Epithelial cell of esophagus (primary cell): ENCODE measurements at regions not wholly inside any gene's neighbourhood (a gene's known extent, or its start where the extent isn't known, plus 50 kb on each side); places are given as distances from the start of the nearest gene placed in this dataset.

Experiments
- DNase-seq: peaks from one replicate; pipeline ENCODE4 v3.0.0; 2010; ENCODE audit warnings: low read depth
- H3K4me3 ChIP-seq: 2 replicates; pipeline ENCODE4 v1.5.1; 2011; ENCODE audit warnings: mild to moderate bottlenecking, low read length, control low read depth
- CTCF ChIP-seq: IDR thresholded peaks from 2 replicates; pipeline ENCODE4 v1.5.1; 2011; ENCODE audit warnings: low read depth, mild to moderate bottlenecking, low read length, control low read depth, inconsistent platforms; ENCODE audit not compliant: insufficient read depth; ENCODE audit errors: missing control alignments

DNA sequence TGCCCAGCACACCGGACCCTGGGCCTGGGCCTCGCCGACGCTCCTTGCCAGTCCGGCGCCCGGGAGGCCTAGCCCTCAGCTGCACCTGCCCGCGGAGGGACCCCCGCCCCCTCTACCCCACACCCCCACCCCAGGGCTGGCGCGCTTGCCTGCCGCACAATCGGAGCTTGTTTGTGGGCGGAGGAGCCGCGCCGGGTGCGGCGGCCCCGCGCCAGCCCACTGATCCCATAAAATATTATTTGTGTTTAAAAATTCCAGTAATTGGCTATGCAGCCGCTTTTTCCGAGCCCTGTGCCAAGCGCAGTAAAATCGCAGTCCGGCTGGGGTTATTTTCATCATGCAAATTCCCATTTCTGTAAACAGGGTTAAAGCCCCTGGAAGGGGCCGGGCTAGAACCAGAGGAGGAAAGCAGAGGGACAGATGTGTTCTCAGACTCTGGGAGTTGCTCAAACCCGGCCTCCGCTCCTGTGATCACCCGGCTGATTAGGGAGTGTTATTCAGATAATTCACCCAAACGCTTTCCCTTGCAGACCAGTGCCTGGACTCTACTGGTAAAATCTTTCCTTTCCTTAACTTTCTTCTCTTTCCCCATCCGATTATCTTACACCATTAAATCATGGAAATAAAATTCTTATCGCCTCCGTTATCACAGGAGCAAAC lies 93.1 kb downstream of the NCR2 start:
- TF ChIP-seq CTCF: no peak
- DNase-seq: no peak
- H3K4me3 ChIP-seq: no peak overlapping the region

DNA sequence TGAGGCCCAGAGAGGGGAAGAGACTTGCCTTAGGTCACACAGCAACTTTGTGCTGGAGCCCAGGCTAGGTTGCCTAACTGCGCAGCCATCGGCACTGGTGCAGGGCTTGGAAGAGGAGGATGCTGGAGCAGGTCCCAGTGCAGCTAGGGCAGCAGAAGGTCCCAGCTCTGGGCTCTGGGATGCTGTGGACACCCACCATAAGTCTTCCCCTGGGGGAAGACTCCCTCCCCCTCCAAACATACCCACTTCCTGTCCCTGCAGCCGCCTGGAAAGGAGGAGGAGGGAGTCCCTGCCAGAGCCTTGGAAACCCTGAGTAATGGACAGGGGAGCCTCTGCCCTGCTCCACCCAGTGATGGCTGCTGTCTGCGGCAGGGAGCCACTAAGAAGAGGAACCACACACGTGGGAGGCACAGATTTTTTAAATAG lies 93.6 kb downstream of the NCR2 start:
- no peak overlapping the region for H3K4me3 ChIP-seq
- TF ChIP-seq CTCF: no peak
- DNase-seq: no peak

- no peak for TF ChIP-seq CTCF
- no peak overlapping the region for H3K4me3 ChIP-seq
- DNase-seq: no peak
Measured at GRCh38 chr6:41429506-41430504, 94.4 kb downstream of the NCR2 start.

GRCh38 chr6:41430875-41431274 lies 95.5 kb downstream of the NCR2 start:
- H3K4me3 ChIP-seq: no peak overlapping the region
- TF ChIP-seq CTCF: no peak
- DNase-seq: peak; percentile 68

GRCh38 chr6:41432280-41432679 lies 96.9 kb downstream of the NCR2 start:
- no peak for TF ChIP-seq CTCF
- H3K4me3 ChIP-seq: no peak overlapping the region

GRCh38 chr6:41434803-41435481 lies 99.5 kb downstream of the NCR2 start:
- TF ChIP-seq CTCF: no peak
- no peak overlapping the region for H3K4me3 ChIP-seq
- DNase-seq: no peak

More at GRCh38 chr6:41432280-41432679, 96.9 kb downstream of the NCR2 start:
- no peak for DNase-seq
